ENCODE measurements at regions not wholly inside any gene's neighbourhood (a gene's known extent, or its start where the extent isn't known, plus 50 kb on each side); places are given as distances from the start of the nearest gene placed in this dataset.

GRCh38 chr4:31983246-31983645 lies 1263.1 kb downstream of the PCDH7 start:
- TF ChIP-seq FOXM1 (IDR thresholded peaks at IDR 0.05; ENCODE audit: borderline replicate concordance, low read depth) (no peak), EP300 (IDR thresholded peaks at IDR 0.05; ENCODE audit: borderline replicate concordance) (no peak), TAF1 (IDR thresholded peaks at IDR 0.05; ENCODE audit: low read depth) (no peak), NFIC (IDR thresholded peaks at IDR 0.05) (no peak), ZBTB7A (IDR thresholded peaks at IDR 0.05; ENCODE audit: low read depth) (no peak), REST (IDR thresholded peaks at IDR 0.05; ENCODE audit: low read depth) (no peak), YY1 (IDR thresholded peaks at IDR 0.05; ENCODE audit: low read depth) (no peak), CEBPB (IDR thresholded peaks at IDR 0.05) (no peak)
